ENCODE measurements at regions not wholly inside any gene's neighbourhood (a gene's known extent, or its start where the extent isn't known, plus 50 kb on each side); places are given as distances from the start of the nearest gene placed in this dataset.
"Not testable (repeated sequence)": the region's sequence is repeated elsewhere in the genome, so short reads cannot be mapped to it uniquely, and the experiment has no call there.

GRCh38 chr12:33617218-33617617, 177.6 kb upstream of the SYT10 start:
- 67 to 82% (median 72%) methylated on average over 3 of the region's 3 CpGs for WGBS, 5 donors
- TF ChIP-seq EP300 (IDR thresholded peaks at IDR 0.05) (no peak), CTCF (IDR thresholded peaks at IDR 0.05) (no peak), POLR2A (IDR thresholded peaks at IDR 0.05) (no peak), POLR2AphosphoS5 (IDR thresholded peaks at IDR 0.05) (no peak)
- intact Hi-C loops (cut with DNase I; ENCODE audit: low total_unique reads), result no loop called here
- Histone ChIP-seq H3K4me3 (no peak overlapping the region), H3K27me3 (no peaks in the 10 kb centered on the region), H3K27ac (no peak overlapping the region), H3K9me3 (peaks cover 0 to 30% (median 22%) of the 10 kb centered on the region in 4 donors), H3K4me1 (no peaks in the 10 kb centered on the region), H3K36me3 (no peaks in the 10 kb centered on the region)
- DNase-seq, result no peak

- no peak for TF ChIP-seq CTCF (IDR thresholded peaks at IDR 0.05)
- TF ChIP-seq POLR2A (IDR thresholded peaks at IDR 0.05), result no peak
- no peak for TF ChIP-seq EP300 (IDR thresholded peaks at IDR 0.05)
- TF ChIP-seq POLR2AphosphoS5 (IDR thresholded peaks at IDR 0.05), result no peak
- Histone ChIP-seq H3K9me3 (no peaks in the 10 kb centered on the region), H3K36me3 (no peaks in the 10 kb centered on the region), H3K4me1 (no peaks in the 10 kb centered on the region), H3K27me3 (no peaks in the 10 kb centered on the region), H3K27ac (no peak overlapping the region), H3K4me3 (no peak overlapping the region)
- DNase-seq, result no peak
- WGBS, 5 donors, result 91 to 96% (median 92%) methylated on average over 1 of the region's 1 CpG
- intact Hi-C loops (cut with DNase I; ENCODE audit: low total_unique reads), result no loop called here
Observed at GRCh38 chr12:33628087-33628486, 188.5 kb upstream of the SYT10 start.

GRCh38 chr12:33634544-33634943, 194.9 kb upstream of the SYT10 start:
- Histone ChIP-seq H3K36me3 (no peaks in the 10 kb centered on the region), H3K27ac (no peak overlapping the region), H3K27me3 (no peaks in the 10 kb centered on the region), H3K4me1 (no peaks in the 10 kb centered on the region), H3K4me3 (no peak overlapping the region), H3K9me3 (no peaks in the 10 kb centered on the region)
- no peak for TF ChIP-seq POLR2A (IDR thresholded peaks at IDR 0.05)
- no peak for TF ChIP-seq EP300 (IDR thresholded peaks at IDR 0.05)
- TF ChIP-seq CTCF (IDR thresholded peaks at IDR 0.05), result no peak
- TF ChIP-seq POLR2AphosphoS5 (IDR thresholded peaks at IDR 0.05), result no peak
- WGBS, 5 donors, result 64 to 74% (median 71%) methylated on average over 3 of the region's 3 CpGs
- no peak for DNase-seq
- intact Hi-C loops (cut with DNase I; ENCODE audit: low total_unique reads), result no loop called here

GRCh38 chr12:33636930-33637329, 197.3 kb upstream of the SYT10 start:
- DNase-seq; intact Hi-C loops (cut with DNase I; ENCODE audit: low total_unique reads): not testable (repeated sequence)
- WGBS, 5 donors, result 84 to 96% (median 90%) methylated on average over 6 of the region's 6 CpGs

GRCh38 chr12:33639975-33640374, 200.4 kb upstream of the SYT10 start:
- no peak for TF ChIP-seq POLR2AphosphoS5 (IDR thresholded peaks at IDR 0.05)
- TF ChIP-seq EP300 (IDR thresholded peaks at IDR 0.05), result no peak
- TF ChIP-seq POLR2A (IDR thresholded peaks at IDR 0.05), result no peak
- no peak for TF ChIP-seq CTCF (IDR thresholded peaks at IDR 0.05)
- H3K36me3 ChIP-seq, result no peaks in the 10 kb centered on the region
- H3K9me3 ChIP-seq, result no peaks in the 10 kb centered on the region
- no peaks in the 10 kb centered on the region for H3K27me3 ChIP-seq
- intact Hi-C loops (cut with DNase I; ENCODE audit: low total_unique reads), result no loop called here
- no peak for DNase-seq
- 64 to 82% (median 77%) methylated on average over 2 of the region's 2 CpGs for WGBS, 5 donors
- no peak overlapping the region for H3K4me3 ChIP-seq
- no peaks in the 10 kb centered on the region for H3K4me1 ChIP-seq
- no peak overlapping the region for H3K27ac ChIP-seq

More at GRCh38 chr12:33636930-33637329, 197.3 kb upstream of the SYT10 start:
- not testable (repeated sequence) for H3K9me3 ChIP-seq, H3K4me3 ChIP-seq, H3K36me3 ChIP-seq, H3K4me1 ChIP-seq, H3K27me3 ChIP-seq, H3K27ac ChIP-seq

All from stomach (tissue), 8 donors.